ENCODE measurements at regions not wholly inside any gene's neighbourhood (a gene's known extent, or its start where the extent isn't known, plus 50 kb on each side); places are given as distances from the start of the nearest gene placed in this dataset.
"Not testable (repeated sequence)": the region's sequence is repeated elsewhere in the genome, so short reads cannot be mapped to it uniquely, and the experiment has no call there.

DNA sequence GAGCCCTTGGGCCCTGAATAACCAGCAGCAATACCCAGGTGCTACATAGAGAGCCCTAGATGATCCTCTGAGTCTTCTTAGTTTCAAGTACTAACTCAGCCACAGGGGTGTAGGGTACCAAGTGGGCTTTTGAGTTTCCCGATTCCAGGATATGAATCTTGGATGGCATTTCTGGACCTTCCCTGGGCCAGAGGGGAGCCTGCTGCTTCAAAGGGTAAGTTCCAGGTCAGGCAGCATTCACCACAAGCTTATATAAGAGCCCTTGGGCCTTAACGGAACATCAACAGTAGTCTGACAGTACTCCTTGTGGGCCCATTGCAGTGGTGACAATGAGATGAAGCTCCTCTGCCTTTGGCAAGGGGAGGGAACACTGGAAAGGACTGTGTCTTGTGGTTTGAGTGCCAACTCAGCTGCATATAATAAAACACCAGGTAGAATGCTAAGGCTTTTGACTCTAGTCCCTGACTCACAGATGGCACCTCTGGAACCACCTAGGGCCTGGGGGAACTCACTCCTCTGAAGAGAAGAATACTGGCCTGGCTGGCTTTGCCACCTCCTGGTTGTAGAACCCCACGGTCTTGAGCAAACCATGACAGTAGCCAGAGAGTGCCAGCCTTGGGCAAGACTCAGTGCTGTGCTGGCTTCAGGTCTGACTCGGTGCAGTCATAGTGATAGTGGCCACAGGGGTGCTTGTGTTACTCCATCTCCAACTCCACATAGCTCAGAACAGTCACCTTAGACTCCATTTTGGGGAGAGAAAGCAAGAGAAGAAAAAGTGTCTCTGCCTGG is 235.7 kb downstream of the AKAIN1 start:
- CTCF ChIA-PET: no interaction called here
- POLR2A ChIA-PET: no interaction called here
- TF ChIP-seq, protein P1, sequence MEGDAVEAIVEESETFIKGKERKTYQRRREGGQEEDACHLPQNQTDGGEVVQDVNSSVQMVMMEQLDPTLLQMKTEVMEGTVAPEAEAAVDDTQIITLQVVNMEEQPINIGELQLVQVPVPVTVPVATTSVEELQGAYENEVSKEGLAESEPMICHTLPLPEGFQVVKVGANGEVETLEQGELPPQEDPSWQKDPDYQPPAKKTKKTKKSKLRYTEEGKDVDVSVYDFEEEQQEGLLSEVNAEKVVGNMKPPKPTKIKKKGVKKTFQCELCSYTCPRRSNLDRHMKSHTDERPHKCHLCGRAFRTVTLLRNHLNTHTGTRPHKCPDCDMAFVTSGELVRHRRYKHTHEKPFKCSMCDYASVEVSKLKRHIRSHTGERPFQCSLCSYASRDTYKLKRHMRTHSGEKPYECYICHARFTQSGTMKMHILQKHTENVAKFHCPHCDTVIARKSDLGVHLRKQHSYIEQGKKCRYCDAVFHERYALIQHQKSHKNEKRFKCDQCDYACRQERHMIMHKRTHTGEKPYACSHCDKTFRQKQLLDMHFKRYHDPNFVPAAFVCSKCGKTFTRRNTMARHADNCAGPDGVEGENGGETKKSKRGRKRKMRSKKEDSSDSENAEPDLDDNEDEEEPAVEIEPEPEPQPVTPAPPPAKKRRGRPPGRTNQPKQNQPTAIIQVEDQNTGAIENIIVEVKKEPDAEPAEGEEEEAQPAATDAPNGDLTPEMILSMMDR (IDR thresholded peaks at IDR 0.05; ENCODE audit: insufficient read depth, low read length, missing control alignments): no peak
- no peak overlapping the region for H3K4me3 ChIP-seq (ENCODE audit: low read depth, low read length)
- no peak for DNase-seq (ENCODE audit: low read depth, low spot score)

DNA sequence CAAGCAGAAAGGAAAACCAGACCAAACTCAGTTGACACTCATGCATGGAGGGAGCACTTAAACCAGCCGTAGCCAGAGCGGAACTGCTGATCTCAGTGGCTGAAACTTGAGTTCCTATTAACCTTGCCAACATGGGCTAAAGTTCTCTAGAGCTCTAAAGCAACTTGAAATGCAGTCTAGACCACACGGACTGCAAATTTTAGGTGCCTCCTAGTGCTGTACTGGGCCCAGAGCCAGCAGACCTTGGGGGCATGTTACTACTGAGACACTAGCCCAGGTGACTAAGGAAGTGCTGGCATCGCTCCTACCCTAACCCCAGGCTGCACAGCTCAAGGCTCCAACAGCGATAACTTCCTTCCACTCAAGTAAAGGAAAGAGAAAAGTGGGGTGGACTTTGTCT is 236.5 kb downstream of the AKAIN1 start:
- H3K4me3 ChIP-seq (ENCODE audit: low read depth, low read length): no peak overlapping the region
- TF ChIP-seq, protein P1 (IDR thresholded peaks at IDR 0.05; ENCODE audit: insufficient read depth, low read length, missing control alignments): no peak
- DNase-seq (ENCODE audit: low read depth, low spot score): no peak
- CTCF ChIA-PET: no interaction called here
- POLR2A ChIA-PET: no interaction called here

DNA sequence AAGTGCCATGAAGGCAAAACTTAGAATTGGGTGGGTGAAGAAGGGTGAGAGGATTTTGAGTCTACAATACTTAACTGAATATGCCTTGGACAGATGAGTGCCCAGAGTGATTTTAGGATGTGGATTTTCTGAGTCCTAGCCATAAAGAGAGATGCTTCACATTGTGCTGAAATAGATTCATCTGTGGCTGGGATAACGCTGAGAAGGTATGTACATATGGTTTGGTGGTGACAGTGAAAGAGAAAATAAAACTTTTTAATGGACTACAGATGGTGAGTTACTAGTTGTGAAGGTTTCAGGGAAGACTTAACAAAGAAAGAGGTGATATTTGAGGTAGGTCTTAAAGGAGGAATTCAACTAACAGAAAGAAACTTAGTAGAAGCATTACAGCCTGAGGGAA is 265.8 kb downstream of the AKAIN1 start:
- H3K4me3 ChIP-seq (ENCODE audit: low read depth, low read length): no peak overlapping the region
- TF ChIP-seq, protein P1 (IDR thresholded peaks at IDR 0.05; ENCODE audit: insufficient read depth, low read length, missing control alignments): no peak
- POLR2A ChIA-PET: no interaction called here
- DNase-seq (ENCODE audit: low read depth, low spot score): no peak
- CTCF ChIA-PET: no interaction called here

DNA sequence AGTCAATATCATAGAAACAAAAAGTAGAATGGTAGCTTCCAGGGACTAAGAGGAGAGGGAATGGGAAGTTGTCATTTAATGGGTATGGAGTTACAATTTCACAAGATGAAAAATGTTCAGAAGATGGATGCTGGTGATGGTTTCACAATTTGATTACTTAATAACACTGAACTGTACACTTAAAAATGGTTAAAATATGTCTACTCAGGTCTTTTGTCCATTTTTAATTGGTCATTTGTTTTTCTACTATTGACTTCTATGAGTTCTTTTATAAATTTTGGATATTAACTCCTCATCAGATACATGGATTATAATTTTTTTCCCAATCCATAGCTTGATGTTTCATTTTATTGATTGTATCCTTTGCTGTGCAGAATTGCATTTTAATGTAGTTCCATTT is 275.5 kb downstream of the AKAIN1 start:
- no peak overlapping the region for H3K4me3 ChIP-seq (ENCODE audit: low read depth, low read length)
- ChIA-PET CTCF (no interaction called here), POLR2A (no interaction called here)
- DNase-seq (ENCODE audit: low read depth, low spot score): no peak
- TF ChIP-seq, protein P1 (IDR thresholded peaks at IDR 0.05; ENCODE audit: insufficient read depth, low read length, missing control alignments): no peak

DNA sequence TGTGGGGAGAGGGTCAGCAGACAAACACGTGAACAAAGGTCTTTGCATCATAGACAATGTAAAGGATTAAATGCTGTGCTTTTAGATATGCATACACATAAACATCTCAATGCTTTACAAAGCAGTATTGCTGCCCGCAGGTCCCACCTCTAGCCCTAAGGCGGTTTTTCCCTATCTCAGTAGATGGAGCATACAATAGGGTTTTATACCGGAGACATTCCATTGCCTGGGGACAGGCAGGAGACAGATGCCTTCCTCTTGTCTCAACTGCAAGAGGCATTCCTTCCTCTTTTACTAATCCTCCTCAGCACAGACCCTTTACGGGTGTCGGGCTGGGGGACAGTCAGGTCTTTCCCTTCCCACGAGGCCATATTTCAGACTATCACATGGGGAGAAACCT is 279.5 kb downstream of the AKAIN1 start:
- DNase-seq (ENCODE audit: low read depth, low spot score); H3K4me3 ChIP-seq (ENCODE audit: low read depth, low read length); POLR2A ChIA-PET; CTCF ChIA-PET: not testable (repeated sequence)

DNA sequence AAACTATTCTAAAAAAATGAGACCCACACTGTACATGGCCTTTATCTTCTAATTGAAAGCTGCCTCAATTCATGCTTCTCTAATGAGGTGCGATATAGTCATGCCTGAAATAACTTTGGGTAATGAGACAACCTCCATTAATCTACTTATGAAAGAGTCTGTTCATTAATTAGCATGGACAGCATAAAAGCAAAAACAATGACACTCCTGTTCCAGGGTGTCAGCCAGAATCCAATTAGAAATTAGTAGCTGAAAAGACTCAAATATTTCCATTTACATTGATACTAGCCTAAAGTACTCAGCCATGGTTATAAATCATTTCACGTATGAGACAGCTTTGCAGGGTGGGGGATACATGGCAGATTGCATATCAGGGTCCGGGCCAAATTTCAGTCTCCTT is 288.7 kb downstream of the AKAIN1 start:
- CTCF ChIA-PET: no interaction called here
- POLR2A ChIA-PET: no interaction called here
- no peak for DNase-seq (ENCODE audit: low read depth, low spot score)
- H3K4me3 ChIP-seq (ENCODE audit: low read depth, low read length): no peak overlapping the region
- TF ChIP-seq, protein P1 (IDR thresholded peaks at IDR 0.05; ENCODE audit: insufficient read depth, low read length, missing control alignments): no peak

DNA sequence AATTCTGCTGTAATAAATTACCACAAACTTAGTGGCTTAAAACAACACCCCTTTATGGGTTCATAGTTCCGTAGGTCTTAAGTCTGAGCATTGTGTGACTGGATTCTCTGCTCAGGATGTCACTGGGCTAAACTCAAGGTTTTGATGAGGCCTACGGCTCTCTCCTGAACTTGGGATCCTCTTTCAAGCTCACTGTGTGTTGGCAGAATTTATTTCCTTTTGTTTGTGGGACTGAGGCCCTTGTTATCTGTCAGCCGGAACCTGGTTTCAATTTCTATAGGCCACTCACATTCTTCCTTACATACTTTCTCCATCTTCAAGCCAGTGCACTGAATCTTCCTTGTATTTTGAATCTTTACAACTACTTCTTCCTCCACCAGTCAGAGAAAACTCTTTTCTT is 290.2 kb downstream of the AKAIN1 start:
- ChIA-PET CTCF (no interaction called here), POLR2A (no interaction called here)
- no peak for DNase-seq (ENCODE audit: low read depth, low spot score)
- TF ChIP-seq, protein P1 (IDR thresholded peaks at IDR 0.05; ENCODE audit: insufficient read depth, low read length, missing control alignments): no peak
- no peak overlapping the region for H3K4me3 ChIP-seq (ENCODE audit: low read depth, low read length)
